HG03135 (cell line): ENCODE measurements at regions not wholly inside any gene's neighbourhood (a gene's known extent, or its start where the extent isn't known, plus 50 kb on each side); places are given as distances from the start of the nearest gene placed in this dataset.
A peak's percentile ranks its signal among the peaks of the same experiment; 100 is the strongest.

Source experiments
- ATAC-seq: cut with Tn5 transposase; IDR thresholded peaks from one replicate; pipeline ENCODE4 v1.9.1; 2021; ENCODE audit warnings: mild to moderate bottlenecking, moderate library complexity; ENCODE audit not compliant: unreplicated experiment

- no peak for ATAC-seq
Measured at GRCh38 chr2:207401338-207401737, 128.4 kb upstream of the CREB1 start.

GRCh38 chr2:207403141-207403540 is 126.6 kb upstream of the CREB1 start:
- no peak for ATAC-seq

- ATAC-seq, result no peak
Measured at GRCh38 chr2:207403950-207404349, 125.8 kb upstream of the CREB1 start.

GRCh38 chr2:207405150-207405549 is 124.6 kb upstream of the CREB1 start:
- no peak for ATAC-seq

GRCh38 chr2:207408086-207408794 is 121.5 kb upstream of the CREB1 start:
- no peak for ATAC-seq

- no peak for ATAC-seq
Measured at GRCh38 chr2:207409517-207409916, 120.2 kb upstream of the CREB1 start.

- ATAC-seq, result no peak
Measured at GRCh38 chr2:207412787-207413310, 116.9 kb upstream of the CREB1 start.

- ATAC-seq, result no peak
Measured at GRCh38 chr2:207413376-207413907, 116.3 kb upstream of the CREB1 start.

GRCh38 chr2:207416111-207416510 is 113.7 kb upstream of the CREB1 start:
- ATAC-seq, result no peak

GRCh38 chr2:207416900-207417299 is 112.9 kb upstream of the CREB1 start:
- no peak for ATAC-seq

- no peak for ATAC-seq
Measured at GRCh38 chr2:207417301-207417718, 112.5 kb upstream of the CREB1 start.

- ATAC-seq, result no peak
Measured at GRCh38 chr2:207418419-207418818, 111.3 kb upstream of the CREB1 start.

- ATAC-seq, result no peak
Measured at GRCh38 chr2:207419331-207419730, 110.4 kb upstream of the CREB1 start.

GRCh38 chr2:207421671-207422070 is 108.1 kb upstream of the CREB1 start:
- no peak for ATAC-seq

GRCh38 chr2:207422380-207422779 is 107.4 kb upstream of the CREB1 start:
- ATAC-seq, result no peak

GRCh38 chr2:207423886-207424285 is 105.9 kb upstream of the CREB1 start:
- peak; percentile 95 for ATAC-seq

GRCh38 chr2:207427986-207428385 is 101.8 kb upstream of the CREB1 start:
- no peak for ATAC-seq

GRCh38 chr2:207428573-207428972 is 101.2 kb upstream of the CREB1 start:
- ATAC-seq, result no peak

GRCh38 chr2:207432453-207432852 is 97.3 kb upstream of the CREB1 start:
- no peak for ATAC-seq

- no peak for ATAC-seq
Measured at GRCh38 chr2:207434306-207434705, 95.5 kb upstream of the CREB1 start.

GRCh38 chr2:207434899-207435465 is 94.8 kb upstream of the CREB1 start:
- ATAC-seq, result no peak

GRCh38 chr2:207437136-207437523 is 92.6 kb upstream of the CREB1 start:
- ATAC-seq, result no peak
